Left cardiac atrium (tissue), 4 donors: ENCODE measurements at regions not wholly inside any gene's neighbourhood (a gene's known extent, or its start where the extent isn't known, plus 50 kb on each side); places are given as distances from the start of the nearest gene placed in this dataset.

Experiments used
- ATAC-seq, 2 donors: fragments of 200-7000 bp; cut with Tn5 transposase; one replicate each; pipeline ENCODE4 v1.9.1; 2020; ENCODE audit warnings: mild to moderate bottlenecking in 2 of 2, moderate library complexity in 2 of 2
- DNase-seq: peaks from one replicate; pipeline ENCODE4 v3.0.0-alpha.2; 2020
- intact Hi-C, 2 donors: fragments of 100-400 bp; cut with DNase I; formaldehyde crosslinking; loops; one replicate each; pipeline versions ENCODE4 v1.14.1 to v1.15.1; 2022 to 2023
- donor health status: DM: no; HTN: yes; CAD: no.
- donor health status: DM: no; HTN: yes; CAD: no; lungs with severe emphysema.
- donor health status: DM: yes; HTN: yes; CAD: no.
- donor health status: Dilated cardiomyopathy.

DNA sequence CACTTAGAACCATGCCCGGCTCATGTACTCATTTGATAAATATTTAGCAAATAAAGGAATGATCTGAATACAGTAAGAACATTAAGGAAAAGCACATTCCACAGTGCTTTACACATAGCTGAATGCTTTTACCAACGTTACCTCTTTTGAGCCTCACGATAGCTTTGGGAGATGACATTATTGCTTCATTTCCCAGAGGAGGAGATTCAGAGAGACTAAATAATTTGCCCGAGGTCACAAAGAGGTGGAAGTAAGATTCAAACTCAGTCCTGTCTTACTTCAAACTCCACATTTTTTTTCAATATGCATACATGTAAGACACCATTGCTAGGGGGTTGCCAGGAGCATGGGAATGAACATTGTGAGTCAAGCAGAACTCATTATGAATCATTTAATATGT, 538.5 kb downstream of the BCOR start:
- intact Hi-C loops, result no loop called here
- DNase-seq, result no peak
- ATAC-seq, result no peak

DNA sequence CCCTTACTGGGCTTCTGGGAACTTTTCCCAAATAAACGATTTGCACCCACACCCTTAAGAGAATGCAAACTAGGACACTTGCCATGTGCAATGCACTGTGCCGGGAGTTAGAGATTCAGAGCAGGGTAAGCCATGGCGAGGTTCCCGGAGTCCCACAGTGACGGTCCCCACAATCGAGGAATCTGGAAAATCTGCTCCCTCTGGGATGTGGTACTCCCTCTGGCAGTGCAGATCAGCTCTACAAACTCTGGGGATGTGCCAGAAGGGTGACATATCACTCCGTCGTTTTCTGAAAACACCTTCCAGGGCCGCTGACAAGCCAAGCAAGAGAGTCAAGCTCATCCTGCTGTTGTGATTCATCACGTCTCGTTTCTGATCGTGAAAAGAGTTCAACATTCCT, 537.5 kb downstream of the BCOR start:
- intact Hi-C loops, result no loop called here

DNA sequence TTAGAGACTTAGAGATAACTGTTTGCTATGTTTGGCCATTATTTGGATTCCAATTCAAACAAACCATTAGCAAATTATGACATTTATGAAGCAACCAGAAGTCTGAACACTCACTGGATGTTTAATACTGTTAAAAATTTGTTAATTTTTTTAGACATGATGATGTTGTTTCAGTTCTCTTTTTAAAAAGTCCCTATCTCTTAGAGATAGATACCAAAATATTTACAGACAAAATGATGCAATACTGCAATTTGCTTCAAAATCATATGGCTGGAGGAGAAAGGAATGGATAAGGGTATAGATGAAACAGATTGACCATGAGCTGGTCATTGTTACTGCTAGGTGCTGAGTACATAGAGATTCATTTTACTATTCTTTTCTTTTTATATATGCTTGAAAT, 534.6 kb downstream of the BCOR start:
- DNase-seq (no peak), ATAC-seq (no peak)
- intact Hi-C loops, result no loop called here

More for the DNA sequence above, 537.5 kb downstream of the BCOR start:
- DNase-seq (no peak), ATAC-seq (no peak)

DNA sequence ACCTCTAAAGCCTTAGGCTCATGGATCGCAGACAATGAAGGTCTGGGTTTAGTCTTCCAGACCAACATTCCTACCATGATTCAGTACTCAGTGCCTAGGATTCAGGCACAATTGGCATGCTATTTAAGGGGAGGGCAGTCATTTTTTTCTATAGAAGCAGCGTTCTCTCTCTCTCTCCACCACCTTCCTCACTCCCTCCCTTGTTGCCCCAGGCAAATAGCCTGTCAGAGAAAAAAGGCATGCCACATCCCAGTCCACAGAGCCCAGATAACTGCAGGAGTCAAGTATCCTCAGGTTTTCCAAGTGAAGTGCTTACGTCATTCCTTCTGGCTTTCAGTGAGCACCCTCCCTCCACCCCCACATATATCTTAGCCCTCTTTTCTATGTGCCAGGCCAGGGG, 533.0 kb downstream of the BCOR start:
- DNase-seq (no peak), ATAC-seq (no peak)
- intact Hi-C loops, result no loop called here

DNA sequence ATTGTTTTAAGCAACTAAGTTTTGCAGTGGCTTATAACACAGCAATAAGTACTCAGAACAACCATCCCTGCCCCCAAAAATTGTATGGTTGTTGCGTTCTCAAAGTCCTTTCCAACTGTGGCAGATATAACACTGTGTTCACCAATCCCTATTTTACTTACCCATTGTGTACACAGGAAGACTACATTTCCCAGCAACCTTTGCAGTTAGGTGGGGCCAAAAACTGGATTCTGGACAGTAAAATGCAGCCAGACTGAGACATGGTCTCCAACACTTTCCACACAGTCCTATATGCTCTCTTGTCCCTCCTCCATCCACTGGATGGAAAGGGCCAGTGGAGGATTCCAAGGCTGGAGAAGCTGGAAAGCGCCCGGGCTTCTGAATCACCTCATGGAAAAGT, 523.6 kb downstream of the BCOR start:
- intact Hi-C loops, result no loop called here
- ATAC-seq, result no peak
- DNase-seq, result no peak

DNA sequence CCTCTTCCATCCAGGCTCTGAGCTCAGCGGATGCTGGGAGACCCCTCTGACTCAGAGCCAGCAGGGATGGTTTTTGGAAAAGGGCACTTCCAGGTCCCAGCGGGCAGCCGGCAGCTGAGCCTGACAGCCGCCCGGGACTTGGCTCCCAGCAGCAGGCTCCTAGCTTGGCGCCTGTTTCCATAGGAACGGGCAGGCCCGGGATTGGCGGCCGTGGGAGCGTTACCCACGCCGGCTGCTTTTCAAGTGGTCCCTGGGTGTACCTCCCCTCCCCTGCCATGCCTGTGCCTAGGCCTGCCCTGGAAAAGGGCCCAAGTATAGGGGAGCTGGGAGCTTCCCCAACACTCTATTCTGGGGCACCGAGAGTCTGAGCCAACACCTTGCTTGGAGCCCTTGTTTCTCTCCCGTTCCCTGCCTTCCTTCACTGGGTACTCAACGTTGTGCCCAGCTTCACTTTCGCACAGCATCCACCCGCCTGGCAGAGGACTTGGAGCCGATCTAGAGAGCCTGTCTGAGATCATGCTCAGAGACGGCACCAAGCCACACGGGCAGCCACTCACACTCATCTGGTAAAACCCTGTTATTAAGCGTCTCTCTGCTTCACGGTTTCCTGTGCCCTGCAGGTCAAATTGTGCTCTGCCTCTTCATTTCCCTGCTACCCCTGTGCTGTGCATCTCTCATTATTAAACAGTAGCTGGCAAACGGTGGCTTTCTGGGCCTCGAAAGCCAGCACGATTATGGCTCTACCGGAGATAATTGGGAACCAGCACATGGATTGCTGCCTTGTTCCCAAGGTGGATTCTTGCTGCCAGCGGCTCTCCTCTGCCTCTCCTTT, 521.5 kb downstream of the BCOR start:
- DNase-seq, result no peak
- ATAC-seq, result no peak
- intact Hi-C loops, result no loop called here

DNA sequence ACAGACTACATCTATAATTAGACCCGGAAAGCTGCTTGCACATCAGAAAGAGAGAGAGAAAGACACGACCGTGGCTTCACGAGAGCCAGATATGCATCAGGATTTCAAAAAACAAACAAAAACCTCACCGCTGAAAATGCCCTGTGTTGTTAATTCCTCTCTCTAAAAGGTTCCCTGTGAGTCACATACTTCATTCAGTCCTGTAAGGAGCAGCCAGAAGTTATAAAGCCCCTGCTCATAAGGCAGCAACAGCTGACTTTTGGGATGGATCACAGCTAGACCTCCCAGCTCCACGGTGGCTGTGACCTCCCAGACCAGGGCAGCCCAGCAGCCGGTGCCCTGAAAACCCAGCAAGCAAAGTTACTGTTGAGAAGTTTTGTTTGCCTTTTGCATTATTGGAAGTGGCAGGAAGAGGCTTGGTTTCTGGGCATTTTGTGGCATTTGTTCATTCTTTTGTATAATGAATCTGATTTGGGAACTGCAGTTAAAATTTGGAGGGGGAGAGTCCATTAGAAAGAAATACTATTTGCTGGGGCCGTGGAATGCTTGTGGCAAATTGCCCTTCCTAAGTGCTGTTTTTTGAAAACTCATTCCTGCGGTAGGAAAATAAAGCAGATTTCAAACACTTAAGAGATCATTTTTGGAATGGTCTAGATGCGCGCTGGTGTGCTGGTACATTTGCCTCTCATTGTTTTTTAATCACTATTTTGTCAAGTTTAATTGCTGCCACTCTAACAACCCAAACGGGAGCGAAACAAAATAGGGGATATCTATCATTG, 520.4 kb downstream of the BCOR start:
- peak; percentile 27 to 37 for ATAC-seq
- no peak for DNase-seq
- intact Hi-C loops, result no loop called here

DNA sequence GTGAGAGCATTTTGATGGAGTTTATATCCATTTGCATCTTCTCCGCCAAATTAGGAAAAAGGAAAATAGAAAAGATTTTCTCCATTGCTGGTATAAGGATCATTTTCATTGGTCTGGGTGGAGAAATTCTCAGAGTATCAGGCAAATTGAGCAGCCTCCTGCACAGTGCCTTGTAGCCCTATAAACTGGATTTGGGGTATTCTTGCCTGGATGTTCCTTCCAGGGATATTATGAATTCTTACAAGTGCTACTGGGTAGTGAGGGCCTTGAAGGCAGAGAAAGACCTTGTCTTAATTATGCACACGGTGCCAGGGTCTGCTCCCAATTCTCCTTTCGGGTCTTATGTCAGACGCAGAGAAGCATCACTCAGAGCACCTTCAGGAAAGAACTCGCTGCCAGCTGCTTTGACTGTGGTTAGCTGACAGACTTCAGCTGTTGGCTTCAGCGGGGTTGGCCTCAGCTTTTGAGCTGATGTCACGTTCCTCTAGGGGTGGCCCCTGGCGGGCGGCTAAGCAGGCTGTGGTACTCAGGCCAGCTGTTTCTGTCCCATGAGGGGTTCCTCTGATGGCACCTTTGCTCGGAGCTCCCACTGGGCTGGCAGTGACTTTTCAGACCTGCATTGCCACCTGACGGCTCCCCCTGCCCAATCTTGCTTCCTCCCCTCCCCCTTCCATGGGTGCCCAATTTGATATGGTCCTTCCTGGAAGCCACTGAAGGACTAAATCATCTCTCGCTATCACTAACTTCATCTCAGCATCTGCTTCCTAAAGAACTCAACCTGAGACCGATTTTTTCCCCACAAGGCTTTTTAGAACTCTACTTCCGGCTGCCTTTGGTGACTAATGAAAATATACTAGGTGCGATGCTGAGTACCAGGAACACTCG, 519.5 kb downstream of the BCOR start:
- ATAC-seq, result peak; percentile 40 to 64
- intact Hi-C loops, result no loop called here
- peak; percentile 26 for DNase-seq

DNA sequence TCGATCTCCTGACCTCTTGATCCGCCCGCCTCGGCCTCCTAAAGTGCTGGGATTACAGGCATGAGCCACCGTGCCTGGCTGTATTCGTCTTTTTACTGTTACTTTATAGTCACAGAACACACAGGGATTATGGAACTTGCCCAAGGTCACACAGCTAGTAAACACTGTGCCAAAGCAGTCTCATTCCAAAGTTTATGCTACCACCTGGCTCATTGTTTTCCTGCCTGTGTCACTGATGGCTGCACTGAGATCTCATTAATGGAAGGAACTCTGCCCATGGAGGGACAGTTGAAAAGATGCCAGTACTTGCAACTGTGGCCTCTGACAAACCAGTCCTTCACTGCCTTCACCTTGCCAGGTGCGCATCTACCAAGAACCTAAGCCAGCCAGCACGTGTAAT, 517.7 kb downstream of the BCOR start:
- intact Hi-C loops, result no loop called here
- ATAC-seq, result no peak
- DNase-seq, result no peak

DNA sequence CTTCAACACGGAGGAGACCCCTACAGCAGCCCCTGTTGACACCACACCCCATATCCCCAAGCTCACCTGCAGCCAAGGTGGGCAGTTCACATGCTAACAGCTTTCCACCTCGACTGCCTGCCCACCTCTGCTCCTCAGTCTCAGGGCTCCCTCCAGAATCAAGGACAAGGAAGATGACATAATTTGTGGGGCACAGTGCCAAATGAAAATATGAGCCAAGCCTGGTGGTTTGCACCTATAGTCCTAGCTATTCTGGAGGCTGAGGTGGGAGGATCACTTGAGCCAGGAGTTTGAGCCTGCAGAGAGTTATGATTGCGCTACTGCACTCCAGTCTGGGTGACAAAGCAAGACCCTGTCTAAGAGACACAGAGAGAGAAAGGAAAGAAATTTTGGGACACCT, 516.3 kb downstream of the BCOR start:
- intact Hi-C loops, result no loop called here
- no peak for ATAC-seq

DNA sequence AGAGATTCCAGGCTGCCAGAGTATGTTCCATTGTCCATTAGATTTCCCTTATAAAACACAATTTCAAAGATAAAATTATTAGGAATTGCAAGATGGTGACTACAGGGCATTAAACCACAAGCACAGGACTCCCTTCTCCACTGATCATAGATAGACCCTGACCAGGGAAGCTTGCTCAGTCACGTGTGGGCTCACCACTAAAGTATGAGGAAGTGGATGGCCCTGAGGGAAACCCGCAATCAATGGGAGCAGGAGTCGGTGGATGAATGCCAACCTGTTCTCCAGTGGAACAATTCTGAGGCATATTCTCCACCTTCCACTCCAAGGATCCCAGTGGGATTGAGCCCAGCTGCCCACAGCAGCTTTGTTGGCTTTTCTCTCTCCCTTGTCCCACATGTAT, 515.7 kb downstream of the BCOR start:
- intact Hi-C loops, result no loop called here
- ATAC-seq (no peak), DNase-seq (no peak)

More for the DNA sequence above, 516.3 kb downstream of the BCOR start:
- no peak for DNase-seq

DNA sequence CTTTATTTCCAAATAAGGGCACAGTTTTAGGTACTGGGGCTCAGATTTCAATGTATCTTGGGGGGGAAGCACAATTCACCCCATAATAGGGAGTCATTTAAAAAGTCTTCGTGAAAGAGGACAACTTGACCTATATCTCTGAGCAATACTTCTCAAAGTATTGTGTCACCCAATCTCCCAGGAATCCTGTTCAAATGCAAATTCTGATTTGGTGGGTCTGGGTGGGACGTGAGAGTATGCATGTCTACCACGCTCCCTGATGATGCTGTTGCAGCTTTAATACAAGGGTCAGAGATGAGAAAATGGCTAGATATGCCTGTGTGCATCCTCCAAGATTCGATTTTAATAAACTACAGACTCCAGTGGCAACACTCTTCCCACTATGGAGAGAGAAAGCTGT, 514.8 kb downstream of the BCOR start:
- intact Hi-C loops, result no loop called here
- DNase-seq (no peak), ATAC-seq (no peak)

DNA sequence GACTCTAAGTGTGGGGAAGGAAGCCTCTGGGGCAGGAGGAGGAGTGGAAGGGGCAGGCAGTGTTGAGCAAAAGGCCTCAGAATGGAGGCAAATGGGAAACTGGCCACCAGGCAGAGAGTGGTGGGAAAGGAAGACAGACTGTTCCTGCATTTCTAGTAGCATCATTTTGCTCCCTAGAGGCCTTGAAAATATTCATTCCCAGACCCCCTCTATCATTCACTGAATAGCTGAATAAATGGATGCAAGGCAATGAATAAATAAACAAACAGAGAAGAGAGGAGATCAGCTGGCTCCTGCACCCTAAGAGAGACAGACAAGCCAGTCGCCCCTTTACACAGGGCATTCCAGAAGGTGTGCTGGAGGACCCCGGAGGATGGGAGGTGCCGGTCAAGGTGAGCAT, 511.9 kb downstream of the BCOR start:
- intact Hi-C loops, result no loop called here
- DNase-seq, result no peak
- no peak for ATAC-seq

DNA sequence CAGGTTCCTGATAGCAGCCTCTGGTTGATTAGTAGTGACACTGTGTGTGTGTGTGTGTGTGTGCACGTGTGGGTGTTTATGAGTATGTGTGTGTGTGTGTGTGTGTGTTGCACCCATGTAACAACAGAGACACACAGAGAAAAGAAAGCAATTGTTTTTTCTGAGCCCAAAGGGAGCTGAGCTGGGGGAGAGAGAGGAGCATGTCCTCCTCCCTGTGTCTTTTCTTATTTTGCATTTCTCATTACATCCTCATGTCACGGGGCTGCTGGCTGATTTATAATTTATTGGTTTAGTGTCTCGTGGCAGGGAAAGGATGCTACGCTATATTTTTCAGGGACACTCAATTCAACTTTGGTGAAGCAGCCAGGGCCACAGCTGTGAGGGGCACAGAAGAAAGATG, 511.4 kb downstream of the BCOR start:
- intact Hi-C loops, result no loop called here
- DNase-seq, result no peak

DNA sequence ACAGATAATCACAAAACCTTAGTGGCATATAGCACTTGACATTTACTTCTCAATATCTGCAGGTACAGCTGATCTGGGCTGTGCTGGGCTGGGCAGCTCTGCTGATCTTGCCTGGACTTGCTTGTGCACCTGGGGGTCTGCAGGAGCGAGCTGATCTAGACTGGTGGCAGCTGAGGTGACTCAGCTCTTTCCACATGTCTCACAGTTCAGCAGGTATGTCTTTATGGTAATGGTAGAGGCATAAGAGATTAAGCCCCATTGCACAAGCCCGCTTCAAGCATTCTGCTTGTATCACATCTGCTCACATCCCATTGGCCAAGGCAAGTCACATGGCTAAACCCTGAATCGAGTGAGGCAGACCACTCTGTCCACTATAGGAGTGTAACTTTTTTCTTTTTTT, 506.7 kb downstream of the BCOR start:
- intact Hi-C loops, result no loop called here
- no peak for ATAC-seq
- no peak for DNase-seq

More for the DNA sequence above, 511.4 kb downstream of the BCOR start:
- ATAC-seq, result no peak

DNA sequence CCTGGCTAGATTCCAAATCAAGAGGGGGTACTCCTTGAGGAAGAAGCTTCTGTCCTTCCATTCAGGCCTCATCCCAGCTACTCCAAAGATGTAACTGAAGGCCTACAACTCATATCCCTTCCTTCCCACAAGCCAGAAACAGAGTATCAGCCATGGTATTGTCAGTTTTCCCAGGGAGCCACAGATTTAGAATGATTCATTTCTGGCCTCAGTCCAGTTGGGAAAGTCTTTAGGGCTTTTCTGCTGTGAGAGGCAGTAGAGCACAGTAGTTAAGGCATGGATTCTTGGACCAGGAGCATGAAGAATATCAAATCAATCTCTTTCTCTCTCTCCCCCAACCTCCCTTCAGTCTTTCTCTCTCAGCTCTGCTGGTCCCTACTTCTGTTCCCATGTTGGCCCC, 505.0 kb downstream of the BCOR start:
- DNase-seq, result no peak

DNA sequence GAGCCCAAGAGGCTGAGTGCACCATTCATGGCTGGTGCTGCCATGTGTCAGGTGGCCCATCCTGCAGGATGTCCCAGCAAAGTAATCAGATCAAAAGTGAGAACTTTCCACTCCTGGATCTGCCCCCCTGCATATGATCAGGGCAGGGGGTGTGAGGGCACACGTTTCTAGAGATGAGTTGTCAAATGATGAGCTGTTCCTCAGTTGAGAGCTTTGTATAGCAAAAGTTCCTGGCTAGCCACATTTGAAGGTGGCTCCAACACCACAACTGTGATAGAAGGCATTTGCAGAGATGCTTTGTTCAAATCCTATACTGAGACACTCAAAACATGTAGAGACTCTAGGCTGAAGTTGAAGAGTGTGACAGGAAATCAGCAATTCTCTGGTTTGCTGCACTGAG, 501.8 kb downstream of the BCOR start:
- ATAC-seq (no peak), DNase-seq (no peak)
- intact Hi-C loops, result no loop called here

More for the DNA sequence above, 505.0 kb downstream of the BCOR start:
- ATAC-seq, result peak in 1 of 2 donors; percentile 53
- intact Hi-C loops, result no loop called here

DNA sequence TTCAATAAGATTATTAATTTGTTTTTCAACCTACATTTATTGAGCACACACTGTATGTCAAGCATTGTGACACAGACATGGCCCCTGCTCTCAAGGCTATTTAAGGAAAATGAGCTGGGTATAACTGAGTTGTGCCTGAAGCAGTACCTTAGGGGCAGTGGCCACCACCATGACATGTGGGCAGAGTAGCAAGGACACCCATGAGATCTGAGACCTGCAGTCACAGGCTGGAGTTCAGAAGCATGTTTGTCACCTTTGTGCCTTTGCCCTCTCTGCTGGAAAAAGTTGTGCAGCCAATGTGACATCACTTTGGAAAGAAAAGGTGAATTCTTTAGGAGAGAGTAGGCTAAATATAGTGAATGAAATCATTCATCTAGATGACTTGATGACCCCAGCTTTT, 501.3 kb downstream of the BCOR start:
- ATAC-seq (no peak), DNase-seq (no peak)
- intact Hi-C loops, result no loop called here

DNA sequence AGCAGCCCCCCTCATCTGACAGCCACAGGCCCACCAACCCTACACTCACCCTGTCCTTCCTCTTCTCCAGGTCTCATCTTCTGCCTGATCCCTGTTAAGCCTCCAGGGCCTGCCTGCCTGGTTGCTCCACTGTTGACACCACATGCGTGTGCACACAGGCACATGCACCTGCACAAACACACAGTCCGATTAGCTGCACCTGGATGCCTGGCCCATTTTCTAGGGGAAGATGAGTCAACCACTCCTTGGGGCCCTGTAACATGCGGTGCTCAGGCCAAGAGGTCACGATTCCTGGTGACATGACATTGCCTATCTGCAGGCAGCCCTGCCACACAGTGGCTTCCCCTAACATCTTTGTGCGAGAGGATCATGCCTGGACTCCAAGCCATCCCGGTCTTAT, 498.4 kb downstream of the BCOR start:
- ATAC-seq, result no peak
- no peak for DNase-seq
- intact Hi-C loops, result no loop called here

DNA sequence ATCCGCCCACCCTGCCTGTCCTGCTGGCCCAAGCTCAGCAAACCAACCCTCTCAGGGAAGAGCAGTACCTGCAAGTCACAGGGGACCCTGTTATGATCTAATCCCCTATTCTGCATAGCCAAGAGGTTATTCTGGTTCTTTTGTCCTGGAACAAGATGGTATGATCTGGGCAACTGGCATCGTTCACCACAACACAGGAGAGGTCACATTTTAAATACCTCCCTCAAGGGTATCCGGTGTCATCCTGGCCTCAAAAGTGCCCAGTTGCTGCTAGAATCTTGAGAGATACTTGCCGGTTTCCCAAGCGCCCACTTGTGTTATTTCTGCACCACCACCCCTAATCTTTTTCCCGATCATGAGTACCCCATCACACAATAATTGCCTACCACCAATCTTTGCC, 497.5 kb downstream of the BCOR start:
- ATAC-seq, result no peak
- DNase-seq, result no peak
- intact Hi-C loops, result no loop called here
